Activated CD4-positive, alpha-beta T cell treated with anti-CD3 and anti-CD28 coated beads for 4 hours (primary cell): ENCODE measurements at regions not wholly inside any gene's neighbourhood (a gene's known extent, or its start where the extent isn't known, plus 50 kb on each side); places are given as distances from the start of the nearest gene placed in this dataset.
"Not testable (repeated sequence)": the region's sequence is repeated elsewhere in the genome, so short reads cannot be mapped to it uniquely, and the experiment has no call there.

Source experiments
- DNase-seq, 2 donors: peaks; one replicate each; pipeline ENCODE4 v3.0.0-alpha.2; 2020

DNA sequence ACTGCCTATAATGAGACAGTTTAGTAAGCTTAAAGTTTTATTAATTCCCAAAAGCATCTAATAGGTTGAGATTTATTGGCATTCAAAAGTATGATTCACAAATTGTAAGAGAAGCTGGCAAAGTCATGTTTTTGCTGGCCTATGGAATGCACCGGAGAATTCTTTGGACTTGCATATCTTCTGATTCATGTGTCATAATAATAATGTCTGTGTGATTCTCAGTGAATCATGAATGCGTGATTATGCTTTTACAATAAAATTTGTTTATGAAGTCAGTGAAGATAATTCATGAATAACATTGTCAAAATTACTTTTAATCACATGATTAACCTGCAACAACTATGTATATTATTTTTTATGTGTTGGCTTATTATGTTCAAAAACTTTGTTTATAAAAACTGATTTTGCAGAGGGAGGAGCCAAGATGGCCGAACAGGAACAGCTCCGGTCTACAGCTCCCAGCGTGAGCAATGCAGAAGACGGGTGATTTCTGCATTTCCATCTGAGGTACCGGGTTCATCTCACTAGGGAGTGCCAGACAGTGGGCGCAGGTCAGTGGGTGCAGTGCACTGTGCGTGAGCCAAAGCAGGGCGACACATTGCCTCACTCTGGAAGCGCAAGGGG, 389.2 kb downstream of the SRGAP2C start:
- DNase-seq = not testable (repeated sequence)

- not testable (repeated sequence) for DNase-seq
Measured at GRCh38 chr1:121574505-121574899, 389.7 kb downstream of the SRGAP2C start.

DNA sequence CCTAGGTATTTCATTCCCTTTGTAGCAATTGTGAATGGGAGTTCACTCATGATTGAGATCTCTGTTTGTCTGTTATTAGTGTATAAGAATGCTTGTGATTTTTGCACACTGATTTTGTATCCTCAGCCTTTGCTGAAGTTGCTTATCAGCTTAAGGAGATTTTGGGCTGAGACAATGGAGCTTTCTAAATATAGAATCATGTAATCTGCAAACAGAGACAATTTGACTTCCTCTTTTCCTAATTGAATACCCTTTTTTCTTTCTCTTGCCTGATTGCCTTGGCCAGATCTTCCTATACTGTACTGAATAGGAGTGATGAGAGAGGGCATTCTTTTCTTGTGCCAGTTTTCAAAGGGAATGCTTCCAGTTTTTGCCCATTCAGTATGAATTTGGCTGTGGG, 398.1 kb downstream of the SRGAP2C start:
- DNase-seq = not testable (repeated sequence)

DNA sequence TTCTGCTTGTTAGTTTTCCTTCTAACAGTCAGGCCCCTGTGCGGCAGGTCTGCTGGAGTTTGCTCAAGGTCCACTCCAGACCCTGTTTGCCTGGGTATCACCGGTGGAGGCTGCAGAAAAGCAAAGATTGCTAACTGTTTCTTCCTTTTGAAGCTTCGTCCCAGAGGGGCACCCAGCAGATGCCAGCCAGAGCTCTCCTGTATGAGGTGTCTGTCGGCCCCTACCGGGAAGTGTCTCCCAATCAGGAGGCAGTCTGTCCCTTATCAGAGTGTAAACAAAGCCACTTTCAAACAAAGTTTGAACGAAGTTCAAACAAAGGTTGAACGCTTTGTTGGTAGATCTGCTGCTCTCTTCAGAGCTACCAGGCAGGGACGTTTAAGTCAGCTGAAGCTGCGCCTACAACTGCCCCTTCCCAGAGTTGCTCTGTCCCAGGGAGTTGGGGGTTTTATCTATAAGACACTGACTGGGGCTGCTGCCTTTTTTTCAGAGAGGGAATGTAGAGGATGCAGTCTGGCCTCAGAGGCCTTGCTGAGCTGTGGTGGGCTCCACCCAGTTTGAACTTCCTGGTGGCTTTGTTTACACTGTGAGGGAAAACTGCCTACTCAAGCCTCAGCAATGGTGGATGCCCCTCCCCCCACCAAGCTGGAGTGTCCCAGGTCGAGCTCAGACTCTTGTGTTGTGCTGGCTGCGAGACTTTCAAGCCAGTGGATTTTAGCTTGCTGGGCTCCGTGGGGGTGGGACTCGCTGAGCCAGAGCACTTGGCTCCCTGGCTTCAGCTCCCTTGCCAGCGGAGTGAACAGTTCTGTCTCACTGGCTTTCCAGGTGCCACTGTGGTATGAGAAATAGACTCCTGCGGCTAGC, 401.8 kb downstream of the SRGAP2C start:
- DNase-seq = no peak

DNA sequence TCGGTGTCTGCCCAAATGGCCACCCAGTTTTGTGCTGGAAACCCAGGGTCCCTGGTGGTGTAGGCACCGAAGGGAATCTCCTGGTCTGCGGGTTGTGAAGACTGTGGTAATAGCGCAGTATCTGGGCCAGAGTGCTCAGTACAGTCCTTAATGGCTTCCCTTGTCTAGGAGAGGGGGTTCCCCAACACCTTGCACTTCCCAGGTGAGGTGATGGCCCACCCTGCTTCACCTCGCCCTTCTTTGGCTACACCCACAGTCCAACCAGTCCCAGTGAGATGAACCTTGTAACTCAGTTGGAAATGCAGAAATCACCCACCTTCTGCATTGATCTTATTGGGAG, 402.4 kb downstream of the SRGAP2C start:
- no peak for DNase-seq

- no peak for DNase-seq
Measured at GRCh38 chr1:121587777-121588176, 403.0 kb downstream of the SRGAP2C start.

DNA sequence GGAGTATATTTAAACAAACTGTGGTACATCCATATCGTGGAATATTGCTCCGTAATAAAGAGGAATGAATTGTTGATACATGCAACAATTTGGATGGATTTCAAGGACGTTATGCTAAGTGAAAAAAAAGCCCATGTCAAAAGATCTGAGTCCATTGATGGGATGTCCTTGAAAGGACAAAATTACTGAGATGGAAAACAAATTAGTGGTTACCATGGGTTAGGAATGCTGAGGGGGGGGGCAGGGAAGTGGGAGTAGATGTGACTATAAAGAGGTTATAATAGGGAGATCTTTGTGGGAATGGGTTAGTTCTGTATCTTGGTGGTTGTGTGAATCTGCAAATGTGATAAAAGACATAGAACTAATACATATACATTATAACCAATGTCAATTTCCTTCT, 409.3 kb downstream of the SRGAP2C start:
- no peak for DNase-seq

GRCh38 chr1:121595089-121595488, 410.3 kb downstream of the SRGAP2C start:
- DNase-seq = no peak

DNA sequence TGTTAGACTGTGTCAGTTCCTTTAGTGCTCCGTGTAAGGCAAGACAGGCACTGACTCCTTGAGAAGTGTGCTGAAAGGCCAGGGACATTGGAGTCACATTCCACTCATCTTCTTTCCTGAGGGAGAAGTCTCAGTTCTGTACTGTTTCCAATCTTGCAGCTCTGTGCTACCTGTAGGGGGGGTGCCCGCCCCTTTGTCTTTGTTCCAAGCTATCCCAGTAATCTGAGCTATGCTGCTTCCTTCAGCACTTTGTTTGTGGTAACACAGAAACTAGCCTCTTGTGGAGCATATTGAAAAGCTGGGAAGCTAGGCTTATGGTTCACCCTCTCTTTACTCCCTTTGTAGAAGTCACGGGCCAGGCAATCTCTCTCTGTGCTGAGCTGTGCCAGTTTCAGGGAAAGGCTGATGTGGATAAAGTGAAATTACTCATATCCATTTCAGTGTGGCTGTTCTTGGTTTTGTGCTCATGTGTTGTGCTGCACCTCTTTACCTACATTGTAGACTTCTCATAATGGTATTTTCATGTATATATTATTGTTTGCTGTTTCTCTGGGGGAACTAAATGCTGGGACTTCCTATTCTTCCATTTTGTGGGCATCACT, 420.2 kb downstream of the SRGAP2C start:
- DNase-seq = not testable (repeated sequence)

DNA sequence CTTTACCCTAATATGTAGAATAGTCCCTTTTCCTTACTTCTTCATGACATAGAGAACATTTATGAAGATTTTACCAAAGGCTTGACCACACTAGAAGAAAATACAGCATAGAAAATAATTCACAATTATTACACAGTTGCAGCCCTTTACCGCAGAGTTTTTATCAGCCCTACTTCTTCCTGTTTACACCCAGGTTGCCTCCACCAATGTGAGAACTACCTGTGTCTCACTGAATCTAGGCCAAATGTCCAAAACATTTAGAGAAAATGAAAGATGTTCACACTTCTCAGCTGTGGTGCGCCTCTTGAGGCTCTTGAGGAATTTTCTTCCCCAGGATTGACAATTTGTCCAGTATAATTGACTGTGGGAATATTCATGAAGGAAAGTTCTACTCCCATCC, 422.7 kb downstream of the SRGAP2C start:
- DNase-seq = not testable (repeated sequence)
